HepG2 (cell line): ENCODE measurements at regions not wholly inside any gene's neighbourhood (a gene's known extent, or its start where the extent isn't known, plus 50 kb on each side); places are given as distances from the start of the nearest gene placed in this dataset.
A peak's percentile ranks its signal among the peaks of the same experiment; 100 is the strongest.

Experiments
- ATAC-seq: fragments of 200-7000 bp; cut with Tn5 transposase; 3 replicates; pipeline ENCODE4 v1.9.1; 2020; ENCODE audit warnings: mild to moderate bottlenecking, moderate library complexity
- BruUV-seq: library from RNA; stranded (reverse); fragments of 400-500 nt; replicated peaks from 2 replicates; lab custom pipeline; 2021; lab: Mats Ljungman, UMichigan
- CTCF ChIA-PET: fragments of 300-600 bp; formaldehyde crosslinking; extraction: SDS; loops from one replicate; lab custom pipeline; 2021; ENCODE audit warnings: low total read pairs, inconsistent platforms, low intra/inter-chr PET ratio; lab: Yijun Ruan, JAX
- POLR2A ChIA-PET: fragments of 350-600 bp; sonication (Branson Sonifier 250); formaldehyde crosslinking; loops from one replicate; lab custom pipeline; 2020; ENCODE audit warnings: antibody characterized with exemption, inconsistent platforms; lab: Yijun Ruan, JAX
- DNase-seq: peaks from one replicate; pipeline ENCODE4 v3.0.0-alpha.2; 2015; ENCODE audit warnings: low spot score
- FAIRE-seq: peaks from 3 replicates; lab custom pipeline; 2011; peaks lifted over from hg19 to GRCh38; lab: Jason Lieb, UNC
- H2AFZ ChIP-seq: one replicate; pipeline ENCODE4 v1.6.1; 2011; ENCODE audit warnings: low read length, inconsistent platforms
- H3K27ac ChIP-seq: fragments of 300-600 bp; 3 replicates; pipeline ENCODE4 v1.8.0; 2011; ENCODE audit warnings: mixed run types, mild to moderate bottlenecking, mixed read lengths, low read length, inconsistent platforms; ENCODE audit not compliant: insufficient read depth; ENCODE audit errors: extremely low read length
- H3K27me3 ChIP-seq, 2 experiments: fragments of 200-600 bp in 1 of 2; 2 replicates in 1 of 2; 3 replicates in 1 of 2; pipeline versions ENCODE4 v1.6.0 to v1.8.0; 2011; ENCODE audit warnings: low read length in 2 of 2, mild to moderate bottlenecking in 2 of 2, moderate library complexity in 2 of 2, inconsistent platforms in 1 of 2; ENCODE audit not compliant: insufficient read depth in 2 of 2, control insufficient read depth in 1 of 2
- H3K36me3 ChIP-seq, 2 experiments: fragments of 200-600 bp in 1 of 2; replicated peaks in 1 of 2; 2 replicates in 1 of 2; 3 replicates in 1 of 2; pipeline versions ENCODE4 v1.5.1 to v1.8.0; 2011; ENCODE audit warnings: low read length in 2 of 2, inconsistent platforms in 1 of 2; ENCODE audit not compliant: insufficient read depth in 2 of 2, control insufficient read depth in 1 of 2
- H3K4me1 ChIP-seq: 2 replicates; pipeline ENCODE4 v1.5.1; 2012; ENCODE audit warnings: low read length, inconsistent platforms; ENCODE audit not compliant: insufficient read depth
- H3K4me2 ChIP-seq: 2 replicates; pipeline ENCODE4 v1.6.0; 2011; ENCODE audit warnings: low read depth, low read length, inconsistent platforms
- H3K4me3 ChIP-seq, 3 experiments: fragments of 200-600 bp in 1 of 3; sonication (generic), shearing (Covaris generic) in 1 of 3; replicated peaks in 1 of 3; 2 replicates each; pipeline ENCODE4 v1.5.1; 2011 to 2016; ENCODE audit warnings: low read length in 3 of 3, inconsistent platforms in 2 of 3, low read depth in 2 of 3, mild to moderate bottlenecking in 2 of 3, control low read depth in 1 of 3, mixed read lengths in 1 of 3; ENCODE audit not compliant: insufficient read depth in 1 of 3
- H3K79me2 ChIP-seq: one replicate; pipeline ENCODE4 v1.6.1; 2011; ENCODE audit warnings: low read length, inconsistent platforms; ENCODE audit not compliant: insufficient read depth
- H3K9ac ChIP-seq: 2 replicates; pipeline ENCODE4 v1.6.0; 2011; ENCODE audit warnings: mild to moderate bottlenecking, low read depth, low read length, inconsistent platforms; ENCODE audit not compliant: insufficient read depth
- H3K9me3 ChIP-seq: 2 replicates; pipeline ENCODE4 v1.5.1; 2012; ENCODE audit warnings: mild to moderate bottlenecking, low read length
- H4K20me1 ChIP-seq: 2 replicates; pipeline ENCODE4 v1.6.0; 2011; ENCODE audit warnings: inconsistent platforms, mild to moderate bottlenecking, low read length, moderate library complexity; ENCODE audit not compliant: insufficient read depth
- MXI1 ChIP-seq: IDR thresholded peaks from 3 replicates; pipeline ENCODE4 v1.6.1; 2012; ENCODE audit warnings: low read depth, low read length, inconsistent platforms, borderline replicate concordance
- NFKB2 ChIP-seq: sonication (generic); formaldehyde crosslinking; IDR thresholded peaks from 2 replicates; pipeline ENCODE4 v1.4.0; 2020; ENCODE audit warnings: missing genetic modification reagents, borderline replicate concordance
- RBAK ChIP-seq: sonication (generic); formaldehyde crosslinking; IDR thresholded peaks from 2 replicates; pipeline ENCODE4 v1.5.1; 2020; ENCODE audit warnings: mild to moderate bottlenecking, missing genetic modification reagents
- REPIN1 ChIP-seq: sonication (generic); formaldehyde crosslinking; IDR thresholded peaks from 2 replicates; pipeline ENCODE4 v1.8.0; 2022; ENCODE audit warnings: missing genetic modification reagents, low read depth, mild to moderate bottlenecking, borderline replicate concordance
- RXRA ChIP-seq: sonication (generic); formaldehyde crosslinking; IDR thresholded peaks from 2 replicates; pipeline ENCODE4 v1.5.1; 2020; ENCODE audit warnings: missing genetic modification reagents
- TBP ChIP-seq: sonication (generic); formaldehyde crosslinking; IDR thresholded peaks from 2 replicates; pipeline ENCODE4 v1.5.0; 2020; ENCODE audit warnings: missing genetic modification reagents
- TBX3 ChIP-seq: fragments of 450-650 bp; IDR thresholded peaks from 2 replicates; pipeline ENCODE4 v1.6.1; 2017; ENCODE audit warnings: antibody characterized with exemption, mild to moderate bottlenecking, inconsistent platforms, borderline replicate concordance
- ZMYM2 ChIP-seq: sonication (generic); formaldehyde crosslinking; IDR thresholded peaks from 2 replicates; pipeline ENCODE4 v1.8.0; 2022; ENCODE audit warnings: mild to moderate bottlenecking, missing genetic modification reagents
- ZNF329 ChIP-seq: sonication (generic); formaldehyde crosslinking; IDR thresholded peaks from 2 replicates; pipeline ENCODE4 v1.9.0; 2021; ENCODE audit warnings: low read depth, mild to moderate bottlenecking, missing genetic modification reagents
- ZNF33B ChIP-seq: sonication (generic); formaldehyde crosslinking; IDR thresholded peaks from 2 replicates; pipeline ENCODE4 v1.5.1; 2020; ENCODE audit warnings: mild to moderate bottlenecking, missing genetic modification reagents
- ZNF891 ChIP-seq: sonication (generic); formaldehyde crosslinking; IDR thresholded peaks from 2 replicates; pipeline ENCODE4 v1.5.0; 2020; ENCODE audit warnings: mild to moderate bottlenecking, missing genetic modification reagents
- WGBS: methylation state at CpG from one replicate; pipeline ENCODE4 v1.1.6; 2017; ENCODE audit warnings: low lambda C conversion rate; 5-methylcytosine and 5-hydroxymethylcytosine counted together
- in situ Hi-C: cut with HindIII; loops from 2 replicates; pipeline ENCODE4 v1.10.0; 2017; ENCODE audit warnings: low pct_unique_long_range_greater_than_20kb; ENCODE audit not compliant: extremely low pct_ligation_motif_present
- intact Hi-C: fragments of 100-400 bp; cut with micrococcal nuclease; formaldehyde crosslinking; loops from one replicate; pipeline ENCODE4 v1.10.0; 2022; ENCODE audit not compliant: unreplicated experiment
- TF ChIP-seq, protein P1 (sequence below): sonication (generic); formaldehyde crosslinking; IDR thresholded peaks from 2 replicates; pipeline ENCODE4 v1.5.0; 2020; ENCODE audit warnings: mild to moderate bottlenecking, missing genetic modification reagents
- TF ChIP-seq, protein P2 (sequence below): sonication (generic); formaldehyde crosslinking; IDR thresholded peaks from 2 replicates; pipeline ENCODE4 v1.4.0; 2020; ENCODE audit warnings: missing genetic modification reagents, borderline replicate concordance
- TF ChIP-seq, protein P3 (sequence below), 2 experiments: fragments of 450-650 bp in 1 of 2; sonication (generic) in 1 of 2; formaldehyde crosslinking; IDR thresholded peaks; 2 replicates each; pipeline versions ENCODE4 v1.5.0 to v1.8.0; 2020 to 2022; ENCODE audit warnings: mild to moderate bottlenecking in 1 of 2, missing genetic modification reagents in 1 of 2

DNA sequence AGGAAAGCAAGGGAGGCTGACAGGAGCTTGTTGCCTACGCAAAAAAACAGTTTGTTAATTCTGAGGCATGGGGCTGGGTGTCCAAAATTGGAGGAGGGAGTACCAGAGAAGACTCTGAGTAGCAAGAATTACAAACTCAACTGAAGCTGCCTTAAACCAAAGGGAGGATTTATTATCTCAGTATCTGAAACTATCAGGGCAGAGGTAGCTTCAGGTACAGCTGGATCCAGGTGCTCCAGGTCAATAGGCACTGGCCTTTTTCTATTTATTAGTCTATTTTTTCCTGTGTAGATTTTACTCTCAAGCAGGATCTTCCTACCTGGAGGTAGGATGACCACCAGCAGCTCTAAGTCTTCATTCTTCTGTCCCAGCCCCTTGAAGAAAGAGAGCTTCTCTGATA, 135.3 kb upstream of the NCOR2 start:
- Histone ChIP-seq H4K20me1 (no peaks in the 10 kb centered on the region), H3K9me3 (no peaks in the 10 kb centered on the region), H3K4me1 (peaks cover 24% of the 10 kb centered on the region), H2AFZ (no peak overlapping the region), H3K36me3 (no peaks in the 10 kb centered on the region), H3K9ac (no peak overlapping the region), H3K4me2 (no peak overlapping the region), H3K79me2 (no peaks in the 10 kb centered on the region), H3K4me3 (no peak overlapping the region), H3K27ac (no peak overlapping the region), H3K27me3 (peaks cover 10 to 74% of the 10 kb centered on the region in 2 experiments)
- BruUV-seq = no TSS peak
- DNase-seq (no peak), ATAC-seq (no peak), FAIRE-seq (no peak)
- TF ChIP-seq ZNF329 (CRISPR knock-in tag) (peak; percentile 96), RXRA (CRISPR knock-in tag) (no peak), RBAK (CRISPR knock-in tag) (no peak), TBX3 (no peak), REPIN1 (CRISPR knock-in tag) (no peak), MXI1 (no peak), TBP (CRISPR knock-in tag) (no peak), NFKB2 (CRISPR knock-in tag) (no peak)
- WGBS = 96% methylated on average over 1 of the region's 1 CpG
- CTCF ChIA-PET = no interaction called here
- intact Hi-C loops (no loop called here), in situ Hi-C loops (no loop called here)
- POLR2A ChIA-PET = no interaction called here

DNA sequence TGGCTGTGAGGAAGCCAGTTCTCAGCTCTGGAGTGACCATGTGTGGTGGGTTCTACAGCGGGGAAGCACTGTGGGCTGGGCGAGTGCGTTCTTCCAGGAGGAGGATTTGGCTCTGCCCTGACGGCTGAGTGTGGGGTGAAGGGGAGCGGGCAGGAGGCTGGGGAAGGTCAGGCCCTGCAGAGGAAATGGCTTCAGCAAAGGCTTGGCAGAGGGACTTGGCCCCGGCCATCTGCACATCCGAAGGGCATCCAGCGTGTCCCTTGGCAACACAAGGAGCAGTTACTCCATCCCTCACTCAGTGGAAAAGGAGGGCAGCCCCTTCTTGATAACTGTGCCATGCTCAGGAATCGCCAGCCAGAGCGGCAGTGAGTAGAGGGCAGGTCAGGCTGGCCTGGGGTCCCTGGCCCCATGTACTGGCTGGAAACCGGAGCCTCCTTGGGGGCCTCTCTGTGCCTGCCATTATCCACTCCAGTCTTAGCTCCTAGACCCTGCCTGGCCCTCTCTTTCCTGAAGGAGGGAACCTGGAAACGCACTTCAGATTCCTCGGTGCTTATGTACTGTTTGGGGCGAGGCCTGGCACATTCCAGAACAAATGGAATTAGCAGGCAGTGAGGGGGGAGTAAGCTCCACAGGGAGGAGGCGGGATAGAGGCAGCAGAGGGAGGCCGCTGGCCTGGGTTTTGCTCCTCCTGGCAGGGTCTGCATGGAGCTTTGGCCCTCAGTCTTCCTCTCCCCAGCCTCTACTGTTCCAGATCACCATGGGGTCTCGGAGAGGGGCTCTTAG, 133.6 kb upstream of the NCOR2 start:
- Histone ChIP-seq H3K27me3 (peaks cover 10 to 72% of the 10 kb centered on the region in 2 experiments), H3K9ac (no peak overlapping the region), H3K4me2 (no peak overlapping the region), H3K4me1 (peaks cover 24% of the 10 kb centered on the region), H3K79me2 (no peaks in the 10 kb centered on the region), H2AFZ (no peak overlapping the region), H3K4me3 (no peak overlapping the region), H3K27ac (no peak overlapping the region), H3K9me3 (no peaks in the 10 kb centered on the region), H4K20me1 (no peaks in the 10 kb centered on the region), H3K36me3 (no peaks in the 10 kb centered on the region)
- ChIA-PET CTCF (no interaction called here), POLR2A (no interaction called here)
- DNase-seq (no peak), FAIRE-seq (no peak), ATAC-seq (no peak)
- in situ Hi-C loops = no loop called here
- 13% methylated on average over 5 of the region's 17 CpGs for WGBS
- intact Hi-C loops = no loop called here
- no TSS peak for BruUV-seq
- TF ChIP-seq ZNF891 = no peak
- no peak for TF ChIP-seq ZNF33B
- TF ChIP-seq, protein P1, sequence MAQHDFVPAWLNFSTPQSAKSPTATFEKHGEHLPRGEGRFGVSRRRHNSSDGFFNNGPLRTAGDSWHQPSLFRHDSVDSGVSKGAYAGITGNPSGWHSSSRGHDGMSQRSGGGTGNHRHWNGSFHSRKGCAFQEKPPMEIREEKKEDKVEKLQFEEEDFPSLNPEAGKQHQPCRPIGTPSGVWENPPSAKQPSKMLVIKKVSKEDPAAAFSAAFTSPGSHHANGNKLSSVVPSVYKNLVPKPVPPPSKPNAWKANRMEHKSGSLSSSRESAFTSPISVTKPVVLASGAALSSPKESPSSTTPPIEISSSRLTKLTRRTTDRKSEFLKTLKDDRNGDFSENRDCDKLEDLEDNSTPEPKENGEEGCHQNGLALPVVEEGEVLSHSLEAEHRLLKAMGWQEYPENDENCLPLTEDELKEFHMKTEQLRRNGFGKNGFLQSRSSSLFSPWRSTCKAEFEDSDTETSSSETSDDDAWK (CRISPR knock-in tag) = no peak
- TF ChIP-seq, protein P2, sequence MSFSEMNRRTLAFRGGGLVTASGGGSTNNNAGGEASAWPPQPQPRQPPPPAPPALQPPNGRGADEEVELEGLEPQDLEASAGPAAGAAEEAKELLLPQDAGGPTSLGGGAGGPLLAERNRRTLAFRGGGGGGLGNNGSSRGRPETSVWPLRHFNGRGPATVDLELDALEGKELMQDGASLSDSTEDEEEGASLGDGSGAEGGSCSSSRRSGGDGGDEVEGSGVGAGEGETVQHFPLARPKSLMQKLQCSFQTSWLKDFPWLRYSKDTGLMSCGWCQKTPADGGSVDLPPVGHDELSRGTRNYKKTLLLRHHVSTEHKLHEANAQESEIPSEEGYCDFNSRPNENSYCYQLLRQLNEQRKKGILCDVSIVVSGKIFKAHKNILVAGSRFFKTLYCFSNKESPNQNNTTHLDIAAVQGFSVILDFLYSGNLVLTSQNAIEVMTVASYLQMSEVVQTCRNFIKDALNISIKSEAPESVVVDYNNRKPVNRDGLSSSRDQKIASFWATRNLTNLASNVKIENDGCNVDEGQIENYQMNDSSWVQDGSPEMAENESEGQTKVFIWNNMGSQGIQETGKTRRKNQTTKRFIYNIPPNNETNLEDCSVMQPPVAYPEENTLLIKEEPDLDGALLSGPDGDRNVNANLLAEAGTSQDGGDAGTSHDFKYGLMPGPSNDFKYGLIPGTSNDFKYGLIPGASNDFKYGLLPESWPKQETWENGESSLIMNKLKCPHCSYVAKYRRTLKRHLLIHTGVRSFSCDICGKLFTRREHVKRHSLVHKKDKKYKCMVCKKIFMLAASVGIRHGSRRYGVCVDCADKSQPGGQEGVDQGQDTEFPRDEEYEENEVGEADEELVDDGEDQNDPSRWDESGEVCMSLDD (CRISPR knock-in tag) = no peak
- TF ChIP-seq, protein P3, sequence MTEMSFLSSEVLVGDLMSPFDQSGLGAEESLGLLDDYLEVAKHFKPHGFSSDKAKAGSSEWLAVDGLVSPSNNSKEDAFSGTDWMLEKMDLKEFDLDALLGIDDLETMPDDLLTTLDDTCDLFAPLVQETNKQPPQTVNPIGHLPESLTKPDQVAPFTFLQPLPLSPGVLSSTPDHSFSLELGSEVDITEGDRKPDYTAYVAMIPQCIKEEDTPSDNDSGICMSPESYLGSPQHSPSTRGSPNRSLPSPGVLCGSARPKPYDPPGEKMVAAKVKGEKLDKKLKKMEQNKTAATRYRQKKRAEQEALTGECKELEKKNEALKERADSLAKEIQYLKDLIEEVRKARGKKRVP (CRISPR knock-in tag; IDR thresholded peaks at IDR 0.05) = no peak
- no peak for TF ChIP-seq ZMYM2 (CRISPR knock-in tag)
